Lower leg skin (tissue), 4 donors: ENCODE measurements at regions not wholly inside any gene's neighbourhood (a gene's known extent, or its start where the extent isn't known, plus 50 kb on each side); places are given as distances from the start of the nearest gene placed in this dataset.
A peak's percentile ranks its signal among the peaks of the same experiment; 100 is the strongest.

Source experiments
- DNase-seq, 2 donors: peaks; one replicate each; pipeline ENCODE4 v3.0.0-alpha.2; 2019; ENCODE audit warnings: low spot score in 2 of 2
- H3K4me3 ChIP-seq: fragments of 200-600 bp; sonication (generic); 2 replicates; pipeline ENCODE4 v1.5.1; 2017; ENCODE audit warnings: mild to moderate bottlenecking, low read depth; ENCODE audit not compliant: poor library complexity, severe bottlenecking
- CTCF ChIP-seq, 3 donors: fragments of 450-650 bp; IDR thresholded peaks; one replicate each; pipeline ENCODE4 v1.5.1; 2016; ENCODE audit warnings: antibody characterized with exemption in 3 of 3, mild to moderate bottlenecking in 3 of 3, moderate library complexity in 2 of 3
- POLR2A ChIP-seq, 2 donors: fragments of 450-650 bp; IDR thresholded peaks; one replicate each; pipeline ENCODE4 v1.6.1; 2016 to 2017; ENCODE audit warnings: antibody characterized with exemption in 2 of 2, mild to moderate bottlenecking in 1 of 2, moderate library complexity in 1 of 2
- WGBS, 2 donors: methylation state at CpG; one replicate each; pipeline ENCODE4 v1.1.5; 2018; 5-methylcytosine and 5-hydroxymethylcytosine counted together
- intact Hi-C: fragments of 100-400 bp; cut with DNase I; formaldehyde crosslinking; loops from one replicate; pipeline ENCODE4 v1.15.0; 2023; ENCODE audit warnings: low total_unique reads

DNA sequence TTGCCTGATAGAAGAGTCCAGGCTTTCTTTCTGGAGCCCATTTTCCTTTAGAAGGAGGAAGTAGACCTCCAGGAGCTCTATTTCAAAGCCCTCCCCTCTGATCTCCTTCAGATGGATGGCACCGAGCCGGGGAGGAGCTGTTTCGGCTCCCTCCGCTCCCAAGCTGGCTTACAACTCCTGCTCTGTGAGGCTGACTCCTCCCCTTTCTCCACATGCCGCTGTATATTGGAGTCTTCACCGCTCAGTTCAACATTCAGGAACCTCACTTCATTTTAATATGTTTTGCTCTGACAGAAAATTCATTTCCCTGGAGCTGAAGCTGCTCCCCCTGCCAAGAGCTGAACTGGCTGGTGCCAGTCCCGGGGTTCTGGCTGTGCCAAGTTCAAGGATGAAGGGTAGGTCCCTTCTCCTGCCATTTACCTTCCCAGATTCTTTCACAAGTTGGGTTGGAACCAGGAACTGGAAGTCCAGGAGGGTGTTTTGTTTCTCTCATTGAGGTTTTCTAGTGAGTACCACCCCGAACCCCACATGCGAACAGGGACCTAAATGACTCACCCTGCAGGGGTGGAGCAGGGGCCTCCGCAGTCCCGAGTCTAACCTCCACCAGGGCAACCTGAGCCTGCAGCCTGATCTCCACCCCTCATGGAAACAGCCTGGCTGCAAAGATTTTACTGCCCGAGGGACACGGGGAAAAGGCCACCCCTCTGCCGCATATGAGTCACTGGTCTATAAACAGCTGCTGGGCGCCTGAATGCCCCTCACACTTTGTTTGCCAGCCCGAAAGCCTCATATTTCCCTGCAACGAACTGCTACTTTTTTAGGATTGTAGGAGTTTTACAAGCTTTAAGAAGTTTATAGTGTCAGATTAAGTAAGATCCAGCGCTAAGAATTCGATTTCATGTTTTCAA, 68.6 kb upstream of the FOXA2 start:
- TF ChIP-seq POLR2A (IDR thresholded peaks at IDR 0.05) (no peak), CTCF (IDR thresholded peaks at IDR 0.05) (no peak)
- 32 to 40% methylated on average over 19 of the region's 19 CpGs for WGBS, 2 donors
- intact Hi-C loops: no loop called here
- no peak for DNase-seq
- no peak overlapping the region for H3K4me3 ChIP-seq

DNA sequence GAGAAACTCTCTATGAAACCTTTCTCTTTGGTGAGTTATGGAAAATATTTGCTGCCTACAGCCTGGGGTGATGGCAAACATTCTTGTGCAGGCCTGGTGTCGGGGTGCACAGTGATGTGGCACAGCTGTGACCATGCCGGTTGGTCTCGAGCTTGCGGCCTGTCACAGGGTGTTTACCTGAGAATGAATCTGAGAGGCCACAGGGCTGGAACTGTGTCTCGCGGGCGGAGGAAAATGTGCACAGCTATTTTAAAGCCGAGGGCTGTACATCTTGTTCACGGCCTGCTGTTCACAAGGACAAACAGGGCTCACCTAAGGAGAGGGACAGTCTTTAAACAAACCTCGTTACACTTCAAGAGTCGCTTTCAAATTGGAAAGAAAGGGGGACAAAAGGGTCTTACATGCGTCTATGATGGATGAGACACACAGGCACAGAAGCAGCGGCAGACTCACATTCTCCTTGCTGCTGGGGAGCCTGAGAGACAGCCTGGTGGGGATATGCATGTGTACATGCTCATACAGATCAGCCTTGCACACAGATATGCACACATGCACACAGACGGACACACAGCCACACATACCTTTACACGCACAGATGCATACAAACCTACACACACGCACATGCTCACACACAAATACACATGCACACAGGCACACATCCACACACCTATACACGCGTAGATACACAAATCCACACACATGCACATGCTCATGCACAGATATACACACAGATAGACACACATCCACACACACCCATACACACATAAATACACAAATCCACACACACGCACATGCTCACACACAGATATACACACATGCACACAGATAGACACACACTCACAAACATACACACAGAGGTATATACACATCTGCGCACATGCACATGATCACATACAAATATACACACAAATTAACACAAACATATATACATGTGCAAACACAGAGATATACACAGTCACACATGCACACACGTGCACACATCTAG, 69.6 kb upstream of the FOXA2 start:
- 83 to 84% methylated on average over 21 of the region's 21 CpGs for WGBS, 2 donors
- no peak for DNase-seq
- H3K4me3 ChIP-seq: no peak overlapping the region
- intact Hi-C loops: no loop called here
- no peak for TF ChIP-seq POLR2A (IDR thresholded peaks at IDR 0.05)
- peak in 1 of 3 donors; percentile 36 for TF ChIP-seq CTCF (IDR thresholded peaks at IDR 0.05)

- WGBS, 2 donors: 45 to 50% methylated on average over 4 of the region's 4 CpGs
- no peak overlapping the region for H3K4me3 ChIP-seq
- no peak for TF ChIP-seq POLR2A (IDR thresholded peaks at IDR 0.05)
- TF ChIP-seq CTCF (IDR thresholded peaks at IDR 0.05): no peak
- DNase-seq: no peak
- intact Hi-C loops: loop anchor here (10.0 kb wide), 1 partner anchor 59 kb away; no protein-coding TSS in a partner anchor
These were observed 79.2 kb upstream of the FOXA2 start for GRCh38 chr20:22663528-22664025.

- H3K4me3 ChIP-seq: no peak overlapping the region
- 84 to 89% methylated on average over 1 of the region's 1 CpG for WGBS, 2 donors
- DNase-seq: no peak
- intact Hi-C loops: loop anchor here (10.0 kb wide), 1 partner anchor 62 kb away; no protein-coding TSS in a partner anchor
- TF ChIP-seq POLR2A (IDR thresholded peaks at IDR 0.05): no peak
- no peak for TF ChIP-seq CTCF (IDR thresholded peaks at IDR 0.05)
These were observed 82.8 kb upstream of the FOXA2 start for GRCh38 chr20:22667198-22667597.

- no peak overlapping the region for H3K4me3 ChIP-seq
- intact Hi-C loops: no loop called here
- TF ChIP-seq CTCF (IDR thresholded peaks at IDR 0.05) (no peak), POLR2A (IDR thresholded peaks at IDR 0.05) (no peak)
- no peak for DNase-seq
- WGBS, 2 donors: 78 to 86% methylated on average over 1 of the region's 1 CpG
These were observed 87.8 kb upstream of the FOXA2 start for GRCh38 chr20:22672191-22672590.
